K562 (cell line): ENCODE measurements at regions not wholly inside any gene's neighbourhood (a gene's known extent, or its start where the extent isn't known, plus 50 kb on each side); places are given as distances from the start of the nearest gene placed in this dataset.
A peak's percentile ranks its signal among the peaks of the same experiment; 100 is the strongest.

Experiments used
- E2F3 ChIP-seq: fragments of 250-450 bp; sonication (Bioruptor Pico); IDR thresholded peaks from 2 replicates; pipeline ENCODE4 v1.4.0; 2020; ENCODE audit warnings: mild to moderate bottlenecking
- EP400 ChIP-seq: fragments of 450-650 bp; IDR thresholded peaks from 2 replicates; pipeline ENCODE4 v1.6.1; 2017; ENCODE audit warnings: antibody characterized with exemption, mild to moderate bottlenecking, moderate library complexity
- GTF2F1 ChIP-seq: IDR thresholded peaks from 2 replicates; pipeline ENCODE4 v1.6.1; 2011; ENCODE audit warnings: low read depth, low read length, improper control_type of control experiment
- MCM5 ChIP-seq: fragments of 450-650 bp; IDR thresholded peaks from 2 replicates; pipeline ENCODE4 v1.6.1; 2016; ENCODE audit warnings: low read depth
- NR2F6 ChIP-seq: fragments of 450-650 bp; formaldehyde crosslinking; IDR thresholded peaks from 2 replicates; pipeline ENCODE4 v1.4.0; 2020; ENCODE audit warnings: mild to moderate bottlenecking
- POLR3G ChIP-seq: IDR thresholded peaks from 2 replicates; pipeline ENCODE4 v1.6.1; 2011; ENCODE audit not compliant: insufficient read length, insufficient replicate concordance; ENCODE audit errors: extremely low read depth
- RAD51 ChIP-seq: fragments of 450-650 bp; IDR thresholded peaks from 2 replicates; pipeline ENCODE4 v1.7.1; 2016; ENCODE audit warnings: low read depth, mild to moderate bottlenecking, borderline replicate concordance
- RBM22 ChIP-seq: fragments of 200-400 bp; formaldehyde crosslinking; IDR thresholded peaks from 2 replicates; pipeline ENCODE4 v1.6.1; 2018; ENCODE audit warnings: low read length, low read depth; ENCODE audit not compliant: poor library complexity, severe bottlenecking
- SLC30A9 ChIP-seq: fragments of 250-450 bp; sonication (Bioruptor Pico); IDR thresholded peaks from 2 replicates; pipeline ENCODE4 v1.8.0; 2022; ENCODE audit warnings: mild to moderate bottlenecking, moderate library complexity
- ZNF184 ChIP-seq: sonication (generic); formaldehyde crosslinking; IDR thresholded peaks from 2 replicates; pipeline ENCODE4 v1.5.0; 2020; ENCODE audit warnings: missing genetic modification reagents
- ZNF239 ChIP-seq: fragments of 250-450 bp; sonication (Bioruptor Pico); IDR thresholded peaks from 2 replicates; pipeline ENCODE4 v1.4.0; 2020; ENCODE audit warnings: mild to moderate bottlenecking
- TF ChIP-seq, protein P1 (sequence below): fragments of 450-650 bp; formaldehyde crosslinking; IDR thresholded peaks from 2 replicates; pipeline ENCODE4 v1.4.0; 2022; ENCODE audit warnings: missing genetic modification characterization
- TF ChIP-seq, protein P2 (sequence below): sonication (generic); formaldehyde crosslinking; IDR thresholded peaks from 2 replicates; pipeline ENCODE4 v1.8.0; 2023; ENCODE audit warnings: mild to moderate bottlenecking, missing genetic modification reagents
- TF ChIP-seq, protein P3 (sequence below), 2 experiments: fragments of 450-650 bp; IDR thresholded peaks; 2 replicates each; pipeline ENCODE4 v1.6.1; 2016
- TF ChIP-seq, protein P4 (sequence below): fragments of 250-450 bp; sonication (Bioruptor Pico); IDR thresholded peaks from 2 replicates; pipeline ENCODE4 v1.4.0; 2020; ENCODE audit warnings: mild to moderate bottlenecking, moderate library complexity, borderline replicate concordance
- TF ChIP-seq, protein P5 (sequence below): fragments of 450-650 bp; IDR thresholded peaks from 2 replicates; pipeline ENCODE4 v1.6.1; 2018; ENCODE audit warnings: mild to moderate bottlenecking, low read depth; ENCODE audit not compliant: partially characterized antibody

DNA sequence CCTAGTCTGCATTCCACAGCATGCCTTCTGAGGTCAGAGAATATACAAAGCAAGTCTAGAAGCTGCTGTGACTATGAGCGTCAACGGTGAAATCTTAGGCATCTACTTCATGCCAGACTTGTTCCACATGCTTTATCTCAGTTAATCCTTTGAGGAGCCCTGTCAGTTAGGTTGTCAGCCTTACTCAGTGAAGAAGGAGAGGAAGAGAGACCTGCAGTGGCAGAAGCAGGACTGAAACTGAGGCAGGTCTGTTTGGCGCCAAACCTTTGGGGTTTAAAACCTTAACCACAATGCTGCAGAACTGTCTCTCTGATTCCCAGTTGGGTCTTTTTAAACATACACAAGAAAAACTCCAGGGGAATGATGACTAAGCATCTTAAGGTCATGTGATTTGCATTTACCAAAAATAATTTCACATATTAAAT is 139.0 kb upstream of the LIPC start (continued):
- TF ChIP-seq, protein P1, sequence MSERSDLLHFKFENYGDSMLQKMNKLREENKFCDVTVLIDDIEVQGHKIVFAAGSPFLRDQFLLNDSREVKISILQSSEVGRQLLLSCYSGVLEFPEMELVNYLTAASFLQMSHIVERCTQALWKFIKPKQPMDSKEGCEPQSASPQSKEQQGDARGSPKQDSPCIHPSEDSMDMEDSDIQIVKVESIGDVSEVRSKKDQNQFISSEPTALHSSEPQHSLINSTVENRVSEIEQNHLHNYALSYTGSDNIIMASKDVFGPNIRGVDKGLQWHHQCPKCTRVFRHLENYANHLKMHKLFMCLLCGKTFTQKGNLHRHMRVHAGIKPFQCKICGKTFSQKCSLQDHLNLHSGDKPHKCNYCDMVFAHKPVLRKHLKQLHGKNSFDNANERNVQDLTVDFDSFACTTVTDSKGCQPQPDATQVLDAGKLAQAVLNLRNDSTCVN (CRISPR knock-in tag), result no peak
- TF ChIP-seq RBM22 (no peak), RAD51 (peak; percentile 45; the same call in 1 of the 2 replicates), E2F3 (CRISPR knock-in tag) (no peak), ZNF184 (CRISPR knock-in tag) (no peak), GTF2F1 (no peak), EP400 (no peak), NR2F6 (CRISPR knock-in tag) (no peak), SLC30A9 (CRISPR knock-in tag) (no peak), POLR3G (no peak), MCM5 (no peak), ZNF239 (no peak)
- TF ChIP-seq, protein P2, sequence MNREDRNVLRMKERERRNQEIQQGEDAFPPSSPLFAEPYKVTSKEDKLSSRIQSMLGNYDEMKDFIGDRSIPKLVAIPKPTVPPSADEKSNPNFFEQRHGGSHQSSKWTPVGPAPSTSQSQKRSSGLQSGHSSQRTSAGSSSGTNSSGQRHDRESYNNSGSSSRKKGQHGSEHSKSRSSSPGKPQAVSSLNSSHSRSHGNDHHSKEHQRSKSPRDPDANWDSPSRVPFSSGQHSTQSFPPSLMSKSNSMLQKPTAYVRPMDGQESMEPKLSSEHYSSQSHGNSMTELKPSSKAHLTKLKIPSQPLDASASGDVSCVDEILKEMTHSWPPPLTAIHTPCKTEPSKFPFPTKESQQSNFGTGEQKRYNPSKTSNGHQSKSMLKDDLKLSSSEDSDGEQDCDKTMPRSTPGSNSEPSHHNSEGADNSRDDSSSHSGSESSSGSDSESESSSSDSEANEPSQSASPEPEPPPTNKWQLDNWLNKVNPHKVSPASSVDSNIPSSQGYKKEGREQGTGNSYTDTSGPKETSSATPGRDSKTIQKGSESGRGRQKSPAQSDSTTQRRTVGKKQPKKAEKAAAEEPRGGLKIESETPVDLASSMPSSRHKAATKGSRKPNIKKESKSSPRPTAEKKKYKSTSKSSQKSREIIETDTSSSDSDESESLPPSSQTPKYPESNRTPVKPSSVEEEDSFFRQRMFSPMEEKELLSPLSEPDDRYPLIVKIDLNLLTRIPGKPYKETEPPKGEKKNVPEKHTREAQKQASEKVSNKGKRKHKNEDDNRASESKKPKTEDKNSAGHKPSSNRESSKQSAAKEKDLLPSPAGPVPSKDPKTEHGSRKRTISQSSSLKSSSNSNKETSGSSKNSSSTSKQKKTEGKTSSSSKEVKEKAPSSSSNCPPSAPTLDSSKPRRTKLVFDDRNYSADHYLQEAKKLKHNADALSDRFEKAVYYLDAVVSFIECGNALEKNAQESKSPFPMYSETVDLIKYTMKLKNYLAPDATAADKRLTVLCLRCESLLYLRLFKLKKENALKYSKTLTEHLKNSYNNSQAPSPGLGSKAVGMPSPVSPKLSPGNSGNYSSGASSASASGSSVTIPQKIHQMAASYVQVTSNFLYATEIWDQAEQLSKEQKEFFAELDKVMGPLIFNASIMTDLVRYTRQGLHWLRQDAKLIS (CRISPR knock-in tag), result no peak
- TF ChIP-seq, protein P3, sequence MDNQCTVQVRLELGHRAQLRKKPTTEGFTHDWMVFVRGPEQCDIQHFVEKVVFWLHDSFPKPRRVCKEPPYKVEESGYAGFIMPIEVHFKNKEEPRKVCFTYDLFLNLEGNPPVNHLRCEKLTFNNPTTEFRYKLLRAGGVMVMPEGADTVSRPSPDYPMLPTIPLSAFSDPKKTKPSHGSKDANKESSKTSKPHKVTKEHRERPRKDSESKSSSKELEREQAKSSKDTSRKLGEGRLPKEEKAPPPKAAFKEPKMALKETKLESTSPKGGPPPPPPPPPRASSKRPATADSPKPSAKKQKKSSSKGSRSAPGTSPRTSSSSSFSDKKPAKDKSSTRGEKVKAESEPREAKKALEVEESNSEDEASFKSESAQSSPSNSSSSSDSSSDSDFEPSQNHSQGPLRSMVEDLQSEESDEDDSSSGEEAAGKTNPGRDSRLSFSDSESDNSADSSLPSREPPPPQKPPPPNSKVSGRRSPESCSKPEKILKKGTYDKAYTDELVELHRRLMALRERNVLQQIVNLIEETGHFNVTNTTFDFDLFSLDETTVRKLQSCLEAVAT (IDR thresholded peaks at IDR 0.05), result no peak
- TF ChIP-seq, protein P4, sequence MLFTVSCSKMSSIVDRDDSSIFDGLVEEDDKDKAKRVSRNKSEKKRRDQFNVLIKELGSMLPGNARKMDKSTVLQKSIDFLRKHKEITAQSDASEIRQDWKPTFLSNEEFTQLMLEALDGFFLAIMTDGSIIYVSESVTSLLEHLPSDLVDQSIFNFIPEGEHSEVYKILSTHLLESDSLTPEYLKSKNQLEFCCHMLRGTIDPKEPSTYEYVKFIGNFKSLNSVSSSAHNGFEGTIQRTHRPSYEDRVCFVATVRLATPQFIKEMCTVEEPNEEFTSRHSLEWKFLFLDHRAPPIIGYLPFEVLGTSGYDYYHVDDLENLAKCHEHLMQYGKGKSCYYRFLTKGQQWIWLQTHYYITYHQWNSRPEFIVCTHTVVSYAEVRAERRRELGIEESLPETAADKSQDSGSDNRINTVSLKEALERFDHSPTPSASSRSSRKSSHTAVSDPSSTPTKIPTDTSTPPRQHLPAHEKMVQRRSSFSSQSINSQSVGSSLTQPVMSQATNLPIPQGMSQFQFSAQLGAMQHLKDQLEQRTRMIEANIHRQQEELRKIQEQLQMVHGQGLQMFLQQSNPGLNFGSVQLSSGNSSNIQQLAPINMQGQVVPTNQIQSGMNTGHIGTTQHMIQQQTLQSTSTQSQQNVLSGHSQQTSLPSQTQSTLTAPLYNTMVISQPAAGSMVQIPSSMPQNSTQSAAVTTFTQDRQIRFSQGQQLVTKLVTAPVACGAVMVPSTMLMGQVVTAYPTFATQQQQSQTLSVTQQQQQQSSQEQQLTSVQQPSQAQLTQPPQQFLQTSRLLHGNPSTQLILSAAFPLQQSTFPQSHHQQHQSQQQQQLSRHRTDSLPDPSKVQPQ, result no peak
- TF ChIP-seq, protein P5, sequence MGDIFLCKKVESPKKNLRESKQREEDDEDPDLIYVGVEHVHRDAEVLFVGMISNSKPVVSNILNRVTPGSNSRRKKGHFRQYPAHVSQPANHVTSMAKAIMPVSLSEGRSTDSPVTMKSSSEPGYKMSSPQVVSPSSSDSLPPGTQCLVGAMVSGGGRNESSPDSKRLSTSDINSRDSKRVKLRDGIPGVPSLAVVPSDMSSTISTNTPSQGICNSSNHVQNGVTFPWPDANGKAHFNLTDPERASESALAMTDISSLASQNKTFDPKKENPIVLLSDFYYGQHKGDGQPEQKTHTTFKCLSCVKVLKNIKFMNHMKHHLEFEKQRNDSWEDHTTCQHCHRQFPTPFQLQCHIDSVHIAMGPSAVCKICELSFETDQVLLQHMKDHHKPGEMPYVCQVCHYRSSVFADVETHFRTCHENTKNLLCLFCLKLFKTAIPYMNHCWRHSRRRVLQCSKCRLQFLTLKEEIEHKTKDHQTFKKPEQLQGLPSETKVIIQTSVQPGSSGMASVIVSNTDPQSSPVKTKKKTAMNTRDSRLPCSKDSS, result no peak
